WERI-Rb-1 (cell line): ENCODE measurements at regions not wholly inside any gene's neighbourhood (a gene's known extent, or its start where the extent isn't known, plus 50 kb on each side); places are given as distances from the start of the nearest gene placed in this dataset.

Experiments used
- DNase-seq: peaks from one replicate; pipeline ENCODE4 v3.0.0-alpha.2; 2020
- H3K27ac ChIP-seq: fragments of 250-450 bp; sonication (Bioruptor Pico); 2 replicates; pipeline ENCODE4 v1.5.1; 2020; ENCODE audit warnings: mild to moderate bottlenecking, moderate library complexity
- H3K27me3 ChIP-seq: fragments of 250-450 bp; sonication (Bioruptor Pico); 2 replicates; pipeline ENCODE4 v1.5.1; 2021; ENCODE audit warnings: mild to moderate bottlenecking, low read depth, moderate library complexity; ENCODE audit not compliant: insufficient read depth, severe bottlenecking
- H3K36me3 ChIP-seq: fragments of 250-450 bp; sonication (Bioruptor Pico); 2 replicates; pipeline ENCODE4 v1.5.1; 2020; ENCODE audit warnings: mild to moderate bottlenecking, moderate library complexity
- H3K4me3 ChIP-seq: 2 replicates; pipeline ENCODE4 v1.5.1; 2011; ENCODE audit warnings: low read depth, mild to moderate bottlenecking, control low read depth, low read length
- H3K9me3 ChIP-seq: fragments of 250-450 bp; sonication (Bioruptor Pico); 2 replicates; pipeline ENCODE4 v1.5.1; 2021; ENCODE audit warnings: mild to moderate bottlenecking, moderate library complexity; ENCODE audit not compliant: severe bottlenecking
- TF ChIP-seq, protein P1 (sequence below): IDR thresholded peaks from 2 replicates; pipeline ENCODE4 v1.5.1; 2011; ENCODE audit warnings: low read depth, mild to moderate bottlenecking, control low read depth, inconsistent platforms, low read length

DNA sequence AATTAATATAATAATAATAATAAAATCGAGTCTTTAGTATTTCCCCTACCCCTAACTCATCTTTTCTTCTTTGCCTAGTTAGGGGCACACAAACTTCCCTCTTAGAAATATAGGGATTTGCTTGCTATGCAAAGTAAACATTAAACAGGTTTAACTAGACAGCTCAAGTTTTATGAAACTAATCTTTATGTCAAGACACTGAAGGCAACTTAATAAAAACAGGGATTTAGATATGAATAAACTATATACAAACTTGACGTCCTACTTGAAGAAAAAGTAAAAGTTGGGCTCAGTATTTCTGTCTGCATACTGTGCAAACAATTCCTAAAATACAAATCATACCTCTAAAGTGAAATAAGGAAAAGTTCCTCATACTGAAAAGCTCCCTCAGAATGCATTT, 52.1 kb upstream of the CAV2 start:
- Histone ChIP-seq H3K4me3 (no peak overlapping the region), H3K27ac (no peak overlapping the region), H3K27me3 (peaks cover 34% of the 10 kb centered on the region), H3K9me3 (no peaks in the 10 kb centered on the region), H3K36me3 (no peaks in the 10 kb centered on the region)
- TF ChIP-seq, protein P1, sequence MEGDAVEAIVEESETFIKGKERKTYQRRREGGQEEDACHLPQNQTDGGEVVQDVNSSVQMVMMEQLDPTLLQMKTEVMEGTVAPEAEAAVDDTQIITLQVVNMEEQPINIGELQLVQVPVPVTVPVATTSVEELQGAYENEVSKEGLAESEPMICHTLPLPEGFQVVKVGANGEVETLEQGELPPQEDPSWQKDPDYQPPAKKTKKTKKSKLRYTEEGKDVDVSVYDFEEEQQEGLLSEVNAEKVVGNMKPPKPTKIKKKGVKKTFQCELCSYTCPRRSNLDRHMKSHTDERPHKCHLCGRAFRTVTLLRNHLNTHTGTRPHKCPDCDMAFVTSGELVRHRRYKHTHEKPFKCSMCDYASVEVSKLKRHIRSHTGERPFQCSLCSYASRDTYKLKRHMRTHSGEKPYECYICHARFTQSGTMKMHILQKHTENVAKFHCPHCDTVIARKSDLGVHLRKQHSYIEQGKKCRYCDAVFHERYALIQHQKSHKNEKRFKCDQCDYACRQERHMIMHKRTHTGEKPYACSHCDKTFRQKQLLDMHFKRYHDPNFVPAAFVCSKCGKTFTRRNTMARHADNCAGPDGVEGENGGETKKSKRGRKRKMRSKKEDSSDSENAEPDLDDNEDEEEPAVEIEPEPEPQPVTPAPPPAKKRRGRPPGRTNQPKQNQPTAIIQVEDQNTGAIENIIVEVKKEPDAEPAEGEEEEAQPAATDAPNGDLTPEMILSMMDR = no peak
- no peak for DNase-seq

DNA sequence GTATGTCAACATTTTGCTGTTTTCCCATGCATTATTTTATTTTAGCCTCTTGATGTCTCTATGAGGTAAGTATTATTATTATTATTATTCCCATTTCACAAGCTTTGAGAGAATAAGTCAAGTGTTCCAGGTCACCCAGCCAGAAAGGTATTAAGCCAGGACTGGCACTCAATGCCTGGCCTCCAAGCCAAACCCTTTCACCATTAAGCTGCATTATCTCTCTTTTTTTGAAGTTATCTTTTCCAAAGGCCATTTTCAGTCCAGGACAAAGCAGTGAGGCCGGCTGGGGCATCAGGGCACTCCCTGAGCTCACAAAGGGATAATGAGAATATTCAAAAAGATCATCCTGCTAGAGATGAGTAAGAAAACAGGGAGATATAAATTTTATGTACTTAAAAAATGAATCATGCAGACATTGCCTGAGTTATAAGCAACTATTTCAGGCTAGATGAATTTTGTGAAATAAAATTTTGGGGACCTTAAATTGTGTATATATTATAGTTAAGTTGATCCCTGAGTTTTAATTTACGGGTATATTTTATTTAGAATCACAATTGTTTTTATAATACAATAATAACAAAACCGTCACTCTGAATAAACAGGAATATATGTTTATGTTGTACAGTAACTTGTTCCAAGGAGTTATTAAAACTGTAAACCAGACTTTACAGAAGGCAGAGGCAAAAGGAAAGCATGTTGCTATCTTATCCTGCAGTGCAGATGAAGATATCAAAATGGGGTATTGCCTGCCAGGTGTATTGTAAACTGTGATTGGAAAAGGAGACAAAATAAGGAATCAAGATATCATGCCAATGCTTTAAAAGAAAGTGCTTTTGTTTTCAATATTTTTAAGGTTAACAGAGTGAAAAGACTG, 51.3 kb upstream of the CAV2 start:
- H3K27me3 ChIP-seq = peaks cover 42% of the 10 kb centered on the region
- TF ChIP-seq, protein P1 = no peak
- H3K27ac ChIP-seq = no peak overlapping the region
- no peaks in the 10 kb centered on the region for H3K9me3 ChIP-seq
- no peak overlapping the region for H3K4me3 ChIP-seq
- no peaks in the 10 kb centered on the region for H3K36me3 ChIP-seq
- DNase-seq = no peak

DNA sequence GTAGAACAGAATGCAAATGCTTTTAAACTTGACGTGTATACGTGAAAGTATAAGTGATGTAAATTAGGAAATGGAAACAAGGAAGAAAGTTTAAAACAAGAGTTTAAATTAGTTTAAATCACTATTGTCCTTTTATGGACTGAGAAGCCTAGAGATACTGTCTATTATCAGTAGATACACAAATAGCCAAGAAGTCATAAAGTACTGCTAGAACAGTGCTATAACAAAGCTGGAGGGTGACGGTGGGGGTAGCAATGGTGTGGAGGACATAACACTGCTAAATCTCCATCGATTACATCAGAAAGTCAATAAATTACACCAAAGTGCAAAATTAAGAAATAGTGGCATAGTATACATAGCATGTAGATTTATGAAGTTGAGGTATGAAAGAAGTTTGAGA, 50.1 kb upstream of the CAV2 start:
- no peak overlapping the region for H3K27ac ChIP-seq
- no peak for DNase-seq
- TF ChIP-seq, protein P1 = no peak

More for the DNA sequence above, 50.1 kb upstream of the CAV2 start:
- Histone ChIP-seq H3K36me3 (no peaks in the 10 kb centered on the region), H3K4me3 (no peak overlapping the region), H3K9me3 (no peaks in the 10 kb centered on the region), H3K27me3 (peaks cover 41% of the 10 kb centered on the region)
